Smooth muscle cell (in vitro differentiated cells): ENCODE measurements at regions not wholly inside any gene's neighbourhood (a gene's known extent, or its start where the extent isn't known, plus 50 kb on each side); places are given as distances from the start of the nearest gene placed in this dataset.
A peak's percentile ranks its signal among the peaks of the same experiment; 100 is the strongest.

Experiments used
- DNase-seq: peaks from one replicate; lab custom pipeline; 2025; ENCODE audit not compliant: unreplicated experiment; lab: John Stamatoyannopoulos, UW
- H2AFZ ChIP-seq: fragments of 200-600 bp; sonication (generic); 2 replicates; pipeline ENCODE4 v1.6.0; 2016; ENCODE audit warnings: antibody characterized with exemption, low read depth, mild to moderate bottlenecking
- H3F3A ChIP-seq: fragments of 200-600 bp; sonication (generic); 2 replicates; pipeline ENCODE4 v1.6.0; 2017; ENCODE audit warnings: antibody characterized with exemption, low read depth
- H3K27ac ChIP-seq: fragments of 200-600 bp; sonication (generic); 2 replicates; pipeline ENCODE4 v1.5.1; 2016; ENCODE audit warnings: low read depth, mild to moderate bottlenecking
- H3K27me3 ChIP-seq: fragments of 200-600 bp; sonication (generic); 2 replicates; pipeline ENCODE4 v1.6.1; 2016; ENCODE audit warnings: low read depth, mild to moderate bottlenecking
- H3K36me3 ChIP-seq: fragments of 200-600 bp; sonication (generic); 2 replicates; pipeline ENCODE4 v1.5.1; 2016; ENCODE audit warnings: low read depth
- H3K4me1 ChIP-seq: fragments of 200-600 bp; sonication (generic); 2 replicates; pipeline ENCODE4 v1.5.1; 2016; ENCODE audit warnings: low read depth
- H3K4me2 ChIP-seq: fragments of 200-600 bp; sonication (generic); 2 replicates; pipeline ENCODE4 v1.6.0; 2016; ENCODE audit warnings: mild to moderate bottlenecking
- H3K4me3 ChIP-seq: fragments of 200-600 bp; sonication (generic); 2 replicates; pipeline ENCODE4 v1.5.1; 2016; ENCODE audit warnings: mild to moderate bottlenecking
- H3K79me2 ChIP-seq: fragments of 200-600 bp; sonication (generic); 2 replicates; pipeline ENCODE4 v1.6.0; 2016; ENCODE audit warnings: low read depth, mild to moderate bottlenecking
- H3K9ac ChIP-seq: fragments of 200-600 bp; sonication (generic); 2 replicates; pipeline ENCODE4 v1.6.0; 2016; ENCODE audit warnings: low read depth
- H3K9me3 ChIP-seq: fragments of 200-600 bp; sonication (generic); replicated peaks from 2 replicates; pipeline ENCODE4 v1.5.1; 2016; ENCODE audit warnings: low read depth
- H4K20me1 ChIP-seq: fragments of 200-600 bp; sonication (generic); 2 replicates; pipeline ENCODE4 v1.6.0; 2016; ENCODE audit warnings: low read depth
- WGBS: methylation state at CpG from one replicate; pipeline ENCODE4 v1.1.7; 2016; ENCODE audit warnings: low lambda C conversion rate; 5-methylcytosine and 5-hydroxymethylcytosine counted together
- TF ChIP-seq, protein P1 (sequence below): fragments of 200-600 bp; sonication (generic); IDR thresholded peaks from 2 replicates; pipeline ENCODE4 v1.5.1; 2017; ENCODE audit warnings: borderline replicate concordance, mild to moderate bottlenecking, antibody characterized with exemption; ENCODE audit not compliant: insufficient read depth, poor library complexity, severe bottlenecking

DNA sequence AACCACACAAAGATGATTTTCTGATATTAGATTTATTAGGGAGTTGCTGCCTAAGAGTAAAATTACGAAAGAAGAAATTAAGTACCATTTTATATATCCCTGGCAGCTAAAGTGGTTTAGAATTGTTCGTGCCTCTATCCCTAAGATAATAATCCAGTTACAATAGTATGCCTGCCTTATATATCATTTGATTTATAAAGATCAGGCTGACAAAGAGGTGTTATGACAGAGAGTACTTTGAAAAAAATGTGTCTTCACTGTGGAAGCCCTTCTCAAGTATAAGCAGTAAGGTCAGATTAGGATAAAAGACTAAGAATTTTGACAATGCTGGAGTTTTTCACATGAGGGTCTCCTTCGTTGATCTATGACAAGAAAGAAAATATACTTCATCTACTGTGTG is 619.9 kb downstream of the ADGRL2 start:
- 92% methylated on average over 3 of the region's 3 CpGs for WGBS
- Histone ChIP-seq H4K20me1 (no peaks in the 10 kb centered on the region), H3K4me2 (no peak overlapping the region), H3K27ac (no peak overlapping the region), H2AFZ (no peak overlapping the region), H3K9ac (no peak overlapping the region), H3K4me1 (no peaks in the 10 kb centered on the region), H3F3A (no peaks in the 10 kb centered on the region), H3K79me2 (no peaks in the 10 kb centered on the region), H3K27me3 (no peaks in the 10 kb centered on the region), H3K9me3 (no peaks in the 10 kb centered on the region), H3K4me3 (no peak overlapping the region), H3K36me3 (no peaks in the 10 kb centered on the region)
- TF ChIP-seq, protein P1, sequence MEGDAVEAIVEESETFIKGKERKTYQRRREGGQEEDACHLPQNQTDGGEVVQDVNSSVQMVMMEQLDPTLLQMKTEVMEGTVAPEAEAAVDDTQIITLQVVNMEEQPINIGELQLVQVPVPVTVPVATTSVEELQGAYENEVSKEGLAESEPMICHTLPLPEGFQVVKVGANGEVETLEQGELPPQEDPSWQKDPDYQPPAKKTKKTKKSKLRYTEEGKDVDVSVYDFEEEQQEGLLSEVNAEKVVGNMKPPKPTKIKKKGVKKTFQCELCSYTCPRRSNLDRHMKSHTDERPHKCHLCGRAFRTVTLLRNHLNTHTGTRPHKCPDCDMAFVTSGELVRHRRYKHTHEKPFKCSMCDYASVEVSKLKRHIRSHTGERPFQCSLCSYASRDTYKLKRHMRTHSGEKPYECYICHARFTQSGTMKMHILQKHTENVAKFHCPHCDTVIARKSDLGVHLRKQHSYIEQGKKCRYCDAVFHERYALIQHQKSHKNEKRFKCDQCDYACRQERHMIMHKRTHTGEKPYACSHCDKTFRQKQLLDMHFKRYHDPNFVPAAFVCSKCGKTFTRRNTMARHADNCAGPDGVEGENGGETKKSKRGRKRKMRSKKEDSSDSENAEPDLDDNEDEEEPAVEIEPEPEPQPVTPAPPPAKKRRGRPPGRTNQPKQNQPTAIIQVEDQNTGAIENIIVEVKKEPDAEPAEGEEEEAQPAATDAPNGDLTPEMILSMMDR, result no peak
- DNase-seq, result no peak

DNA sequence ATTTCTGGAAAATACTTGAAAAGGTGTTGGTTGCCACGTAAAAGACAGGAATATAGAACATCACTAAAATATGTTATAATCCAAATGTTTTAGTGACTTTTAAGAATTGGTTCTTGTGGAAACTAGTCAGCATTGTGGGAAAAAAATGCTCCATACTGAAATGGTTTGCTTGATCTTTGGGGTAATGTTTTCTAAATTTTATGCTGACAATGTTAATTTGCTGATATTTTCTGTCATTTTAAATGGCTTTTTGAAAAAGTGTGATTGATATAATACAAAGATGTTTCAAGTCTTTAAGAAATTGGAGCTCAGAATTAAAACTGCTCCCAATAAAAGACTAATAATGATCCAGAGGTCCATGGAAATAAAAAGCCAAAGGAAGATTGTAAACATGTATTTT is 610.9 kb downstream of the ADGRL2 start:
- Histone ChIP-seq H3K27ac (no peak overlapping the region), H3F3A (no peaks in the 10 kb centered on the region), H3K4me2 (no peak overlapping the region), H3K9me3 (no peaks in the 10 kb centered on the region), H3K79me2 (no peaks in the 10 kb centered on the region), H3K4me3 (no peak overlapping the region), H3K36me3 (no peaks in the 10 kb centered on the region), H3K9ac (no peak overlapping the region), H3K27me3 (no peaks in the 10 kb centered on the region), H3K4me1 (no peaks in the 10 kb centered on the region), H4K20me1 (no peaks in the 10 kb centered on the region), H2AFZ (no peak overlapping the region)
- TF ChIP-seq, protein P1, result no peak
- 100% methylated on average over 1 of the region's 1 CpG for WGBS
- DNase-seq, result no peak

DNA sequence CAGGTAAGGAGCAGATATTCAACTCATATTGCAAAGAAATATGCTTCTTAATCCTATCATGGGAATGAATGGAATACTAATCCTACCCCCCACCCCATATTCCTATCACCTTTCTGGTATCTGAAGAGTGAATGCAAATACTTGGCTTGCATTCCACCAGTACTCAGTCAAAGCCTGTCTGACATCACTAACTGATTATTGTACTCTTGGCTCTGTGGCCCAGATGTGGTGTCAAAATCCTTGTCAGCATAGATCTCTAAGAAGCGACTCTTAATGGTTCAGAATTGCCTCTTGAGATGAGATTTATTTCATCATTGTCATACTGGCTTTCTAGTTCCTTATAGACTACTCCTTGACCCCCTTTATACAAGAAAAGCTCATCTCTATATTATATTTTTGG is 604.6 kb downstream of the ADGRL2 start:
- no peak overlapping the region for H3K4me2 ChIP-seq
- H3K9me3 ChIP-seq, result no peaks in the 10 kb centered on the region
- 85% methylated on average over 1 of the region's 1 CpG for WGBS
- no peak overlapping the region for H2AFZ ChIP-seq
- no peak for DNase-seq
- no peaks in the 10 kb centered on the region for H3K27me3 ChIP-seq
- no peaks in the 10 kb centered on the region for H3K4me1 ChIP-seq
- H3K4me3 ChIP-seq, result no peak overlapping the region
- H3K9ac ChIP-seq, result no peak overlapping the region
- no peaks in the 10 kb centered on the region for H4K20me1 ChIP-seq
- no peaks in the 10 kb centered on the region for H3F3A ChIP-seq
- no peaks in the 10 kb centered on the region for H3K36me3 ChIP-seq
- no peaks in the 10 kb centered on the region for H3K79me2 ChIP-seq
- TF ChIP-seq, protein P1, result no peak
- no peak overlapping the region for H3K27ac ChIP-seq

DNA sequence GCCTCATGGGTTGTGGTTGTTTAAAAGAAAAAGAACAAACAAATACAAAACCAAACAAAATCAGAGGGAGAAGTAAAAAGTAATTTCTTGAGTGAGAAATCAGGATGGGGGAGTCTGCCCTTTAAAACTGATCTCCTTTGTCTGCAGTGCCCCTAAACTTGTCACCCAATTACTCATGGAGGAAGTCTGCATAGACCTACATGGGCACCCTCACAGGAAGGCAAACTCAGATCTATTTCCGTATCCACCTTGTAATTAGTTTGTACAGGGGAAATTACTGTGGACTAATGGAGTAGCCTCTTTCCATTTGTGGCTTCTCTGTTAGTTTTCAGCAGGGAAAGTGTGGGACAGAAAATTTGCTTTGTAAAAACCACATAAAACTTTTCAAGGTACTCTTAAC is 600.4 kb downstream of the ADGRL2 start:
- Histone ChIP-seq H3K4me3 (no peak overlapping the region), H3K27ac (no peak overlapping the region), H3K4me2 (no peak overlapping the region), H3K9ac (no peak overlapping the region), H3K9me3 (no peaks in the 10 kb centered on the region), H4K20me1 (no peaks in the 10 kb centered on the region), H3K4me1 (no peaks in the 10 kb centered on the region), H3K36me3 (no peaks in the 10 kb centered on the region), H3K27me3 (no peaks in the 10 kb centered on the region), H2AFZ (peak overlapping the region; percentile 29), H3K79me2 (no peaks in the 10 kb centered on the region), H3F3A (no peaks in the 10 kb centered on the region)
- DNase-seq, result no peak
- TF ChIP-seq, protein P1, result no peak
- WGBS, result 81% methylated on average over 1 of the region's 1 CpG
